Smooth muscle cell (in vitro differentiated cells): ENCODE measurements at regions not wholly inside any gene's neighbourhood (a gene's known extent, or its start where the extent isn't known, plus 50 kb on each side); places are given as distances from the start of the nearest gene placed in this dataset.

ENCODE experiments used
- DNase-seq: peaks from one replicate; lab custom pipeline; 2025; ENCODE audit not compliant: unreplicated experiment; lab: John Stamatoyannopoulos, UW
- H2AFZ ChIP-seq: fragments of 200-600 bp; sonication (generic); 2 replicates; pipeline ENCODE4 v1.6.0; 2016; ENCODE audit warnings: antibody characterized with exemption, low read depth, mild to moderate bottlenecking
- H3F3A ChIP-seq: fragments of 200-600 bp; sonication (generic); 2 replicates; pipeline ENCODE4 v1.6.0; 2017; ENCODE audit warnings: antibody characterized with exemption, low read depth
- H3K27ac ChIP-seq: fragments of 200-600 bp; sonication (generic); 2 replicates; pipeline ENCODE4 v1.5.1; 2016; ENCODE audit warnings: low read depth, mild to moderate bottlenecking
- H3K27me3 ChIP-seq: fragments of 200-600 bp; sonication (generic); 2 replicates; pipeline ENCODE4 v1.6.1; 2016; ENCODE audit warnings: low read depth, mild to moderate bottlenecking
- H3K36me3 ChIP-seq: fragments of 200-600 bp; sonication (generic); 2 replicates; pipeline ENCODE4 v1.5.1; 2016; ENCODE audit warnings: low read depth
- H3K4me1 ChIP-seq: fragments of 200-600 bp; sonication (generic); 2 replicates; pipeline ENCODE4 v1.5.1; 2016; ENCODE audit warnings: low read depth
- H3K4me2 ChIP-seq: fragments of 200-600 bp; sonication (generic); 2 replicates; pipeline ENCODE4 v1.6.0; 2016; ENCODE audit warnings: mild to moderate bottlenecking
- H3K4me3 ChIP-seq: fragments of 200-600 bp; sonication (generic); 2 replicates; pipeline ENCODE4 v1.5.1; 2016; ENCODE audit warnings: mild to moderate bottlenecking
- H3K79me2 ChIP-seq: fragments of 200-600 bp; sonication (generic); 2 replicates; pipeline ENCODE4 v1.6.0; 2016; ENCODE audit warnings: low read depth, mild to moderate bottlenecking
- H3K9ac ChIP-seq: fragments of 200-600 bp; sonication (generic); 2 replicates; pipeline ENCODE4 v1.6.0; 2016; ENCODE audit warnings: low read depth
- H3K9me3 ChIP-seq: fragments of 200-600 bp; sonication (generic); replicated peaks from 2 replicates; pipeline ENCODE4 v1.5.1; 2016; ENCODE audit warnings: low read depth
- H4K20me1 ChIP-seq: fragments of 200-600 bp; sonication (generic); 2 replicates; pipeline ENCODE4 v1.6.0; 2016; ENCODE audit warnings: low read depth
- WGBS: methylation state at CpG from one replicate; pipeline ENCODE4 v1.1.7; 2016; ENCODE audit warnings: low lambda C conversion rate; 5-methylcytosine and 5-hydroxymethylcytosine counted together
- TF ChIP-seq, protein P1 (sequence below): fragments of 200-600 bp; sonication (generic); IDR thresholded peaks from 2 replicates; pipeline ENCODE4 v1.5.1; 2017; ENCODE audit warnings: borderline replicate concordance, mild to moderate bottlenecking, antibody characterized with exemption; ENCODE audit not compliant: insufficient read depth, poor library complexity, severe bottlenecking

DNA sequence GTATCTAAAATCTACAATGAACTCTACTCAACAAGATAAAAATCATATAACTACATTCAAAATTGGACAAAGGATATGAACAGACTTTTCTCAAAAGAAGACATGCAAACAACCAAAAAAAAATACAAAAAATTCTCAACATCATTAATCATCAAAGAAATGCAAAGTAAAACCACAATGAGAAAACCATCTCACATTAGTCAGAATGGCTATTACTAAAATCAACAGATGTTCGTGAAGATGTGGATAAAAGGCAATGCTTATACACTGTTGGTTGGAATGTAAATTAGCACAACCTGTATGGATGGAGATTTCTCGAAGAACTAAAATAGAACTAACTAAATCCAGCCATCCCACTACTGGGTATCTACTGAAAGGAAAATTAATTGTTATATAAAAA lies 1080.8 kb downstream of the AMY1C start:
- Histone ChIP-seq H3K36me3 (no peaks in the 10 kb centered on the region), H3K4me2 (no peak overlapping the region), H3K27me3 (no peaks in the 10 kb centered on the region), H3K27ac (no peak overlapping the region), H3K79me2 (no peaks in the 10 kb centered on the region), H4K20me1 (no peaks in the 10 kb centered on the region), H3K4me1 (no peaks in the 10 kb centered on the region), H2AFZ (no peak overlapping the region), H3F3A (no peaks in the 10 kb centered on the region), H3K4me3 (no peak overlapping the region), H3K9me3 (no peaks in the 10 kb centered on the region), H3K9ac (no peak overlapping the region)
- TF ChIP-seq, protein P1, sequence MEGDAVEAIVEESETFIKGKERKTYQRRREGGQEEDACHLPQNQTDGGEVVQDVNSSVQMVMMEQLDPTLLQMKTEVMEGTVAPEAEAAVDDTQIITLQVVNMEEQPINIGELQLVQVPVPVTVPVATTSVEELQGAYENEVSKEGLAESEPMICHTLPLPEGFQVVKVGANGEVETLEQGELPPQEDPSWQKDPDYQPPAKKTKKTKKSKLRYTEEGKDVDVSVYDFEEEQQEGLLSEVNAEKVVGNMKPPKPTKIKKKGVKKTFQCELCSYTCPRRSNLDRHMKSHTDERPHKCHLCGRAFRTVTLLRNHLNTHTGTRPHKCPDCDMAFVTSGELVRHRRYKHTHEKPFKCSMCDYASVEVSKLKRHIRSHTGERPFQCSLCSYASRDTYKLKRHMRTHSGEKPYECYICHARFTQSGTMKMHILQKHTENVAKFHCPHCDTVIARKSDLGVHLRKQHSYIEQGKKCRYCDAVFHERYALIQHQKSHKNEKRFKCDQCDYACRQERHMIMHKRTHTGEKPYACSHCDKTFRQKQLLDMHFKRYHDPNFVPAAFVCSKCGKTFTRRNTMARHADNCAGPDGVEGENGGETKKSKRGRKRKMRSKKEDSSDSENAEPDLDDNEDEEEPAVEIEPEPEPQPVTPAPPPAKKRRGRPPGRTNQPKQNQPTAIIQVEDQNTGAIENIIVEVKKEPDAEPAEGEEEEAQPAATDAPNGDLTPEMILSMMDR: no peak
- DNase-seq: no peak
- 77% methylated on average over 2 of the region's 2 CpGs for WGBS

DNA sequence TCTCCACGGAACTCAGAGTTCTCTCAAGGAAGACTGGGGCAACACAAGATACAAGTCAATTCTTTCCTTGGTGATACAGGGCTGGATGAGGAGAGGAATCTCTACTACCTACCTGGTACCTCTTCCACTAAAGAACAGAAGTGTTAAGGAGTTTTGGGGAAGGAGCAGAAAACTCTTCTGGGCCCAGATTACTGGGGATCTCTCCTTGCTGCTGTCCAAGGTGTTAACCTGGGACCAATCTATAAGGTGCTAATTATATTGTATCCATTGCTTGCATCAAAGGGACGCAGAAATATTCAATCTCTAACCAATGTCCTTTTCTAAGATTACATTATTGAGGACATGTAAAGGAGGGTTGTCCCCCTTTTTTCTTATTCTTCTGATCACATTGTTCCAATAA lies 1102.5 kb downstream of the AMY1C start:
- H3K27ac ChIP-seq: no peak overlapping the region
- no peaks in the 10 kb centered on the region for H3F3A ChIP-seq
- H3K27me3 ChIP-seq: no peaks in the 10 kb centered on the region
- no peaks in the 10 kb centered on the region for H4K20me1 ChIP-seq
- H3K79me2 ChIP-seq: no peaks in the 10 kb centered on the region
- H3K9me3 ChIP-seq: no peaks in the 10 kb centered on the region
- 91% methylated on average over 2 of the region's 2 CpGs for WGBS
- TF ChIP-seq, protein P1: no peak
- no peaks in the 10 kb centered on the region for H3K36me3 ChIP-seq
- no peak overlapping the region for H3K4me2 ChIP-seq
- H3K4me3 ChIP-seq: no peak overlapping the region
- no peak for DNase-seq
- H3K9ac ChIP-seq: no peak overlapping the region
- no peak overlapping the region for H2AFZ ChIP-seq
- H3K4me1 ChIP-seq: no peaks in the 10 kb centered on the region

DNA sequence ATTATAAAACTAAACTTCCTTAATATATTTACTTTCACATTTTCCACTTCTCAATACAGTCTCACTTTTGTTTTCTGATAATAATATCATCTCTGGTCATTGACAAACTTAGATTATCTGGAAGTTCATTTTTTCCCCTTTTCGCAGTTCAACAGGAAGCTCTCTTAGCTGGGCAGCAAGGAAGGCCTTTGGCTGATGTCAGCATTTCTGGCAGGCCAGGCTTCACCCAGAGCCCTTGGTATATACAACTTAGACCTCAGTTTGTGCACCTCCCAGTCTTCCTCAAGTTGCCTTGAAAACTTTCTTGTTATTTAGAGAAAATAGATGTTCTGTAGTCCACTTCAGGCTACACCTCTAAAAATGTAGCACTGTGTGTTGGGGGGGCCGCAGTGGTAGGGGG lies 1103.6 kb downstream of the AMY1C start:
- no peak for DNase-seq
- H4K20me1 ChIP-seq: no peaks in the 10 kb centered on the region
- TF ChIP-seq, protein P1: no peak
- H3K27me3 ChIP-seq: no peaks in the 10 kb centered on the region
- 99% methylated on average over 2 of the region's 2 CpGs for WGBS
- no peaks in the 10 kb centered on the region for H3K9me3 ChIP-seq
- H3K36me3 ChIP-seq: no peaks in the 10 kb centered on the region
- no peak overlapping the region for H2AFZ ChIP-seq
- H3F3A ChIP-seq: no peaks in the 10 kb centered on the region
- H3K79me2 ChIP-seq: no peaks in the 10 kb centered on the region
- no peak overlapping the region for H3K4me3 ChIP-seq
- no peak overlapping the region for H3K9ac ChIP-seq
- no peak overlapping the region for H3K4me2 ChIP-seq
- H3K4me1 ChIP-seq: no peaks in the 10 kb centered on the region
- no peak overlapping the region for H3K27ac ChIP-seq

DNA sequence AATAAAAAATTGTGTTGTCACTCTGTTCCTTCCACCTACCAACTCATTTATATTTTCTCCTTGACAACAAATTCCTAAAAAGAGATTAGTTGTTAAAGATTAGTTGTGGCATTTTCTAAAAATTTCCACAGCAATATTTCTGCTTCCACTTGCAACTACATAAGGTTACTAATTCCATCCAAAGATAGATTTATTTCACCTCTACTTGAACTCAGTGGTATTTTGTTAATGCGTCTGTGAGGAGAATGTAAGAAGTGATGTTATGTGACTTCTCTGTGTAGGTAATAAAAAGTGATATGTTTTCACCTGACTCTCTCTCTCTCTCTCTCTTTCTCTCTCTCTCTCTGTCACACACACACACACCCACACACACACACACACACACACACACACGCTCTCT lies 1104.8 kb downstream of the AMY1C start:
- H3K4me1 ChIP-seq: no peaks in the 10 kb centered on the region
- H3K27me3 ChIP-seq: no peaks in the 10 kb centered on the region
- H4K20me1 ChIP-seq: no peaks in the 10 kb centered on the region
- H3K79me2 ChIP-seq: no peaks in the 10 kb centered on the region
- H3K27ac ChIP-seq: no peak overlapping the region
- no peak overlapping the region for H3K4me3 ChIP-seq
- H2AFZ ChIP-seq: no peak overlapping the region
- no peaks in the 10 kb centered on the region for H3K9me3 ChIP-seq
- TF ChIP-seq, protein P1: no peak
- H3K4me2 ChIP-seq: no peak overlapping the region
- no peak for DNase-seq
- no peaks in the 10 kb centered on the region for H3K36me3 ChIP-seq
- no peak overlapping the region for H3K9ac ChIP-seq
- WGBS: 84% methylated on average over 2 of the region's 2 CpGs
- H3F3A ChIP-seq: no peaks in the 10 kb centered on the region
